SK-N-SH (cell line): ENCODE measurements at regions not wholly inside any gene's neighbourhood (a gene's known extent, or its start where the extent isn't known, plus 50 kb on each side); places are given as distances from the start of the nearest gene placed in this dataset.

Experiments
- CTCF ChIA-PET: fragments of 300-600, 350-600 bp; formaldehyde crosslinking; extraction: SDS; loops from one replicate; lab custom pipeline; 2021; lab: Yijun Ruan, JAX
- POLR2A ChIA-PET: fragments of 350-600 bp; sonication (Branson Sonifier 250); formaldehyde crosslinking; extraction: SDS; loops from one replicate; lab custom pipeline; 2020; ENCODE audit warnings: antibody characterized with exemption, inconsistent platforms; lab: Yijun Ruan, JAX
- DNase-seq: peaks from one replicate; pipeline ENCODE4 v3.0.0; 2012
- H2AFZ ChIP-seq: fragments of 200-600 bp; sonication (generic); 2 replicates; pipeline ENCODE4 v1.8.1; 2016; ENCODE audit warnings: antibody characterized with exemption, mild to moderate bottlenecking, low read depth
- H3F3A ChIP-seq: fragments of 200-600 bp; sonication (generic); replicated peaks from 2 replicates; pipeline ENCODE3; 2016; ENCODE audit warnings: antibody characterized with exemption, mild to moderate bottlenecking; ENCODE audit not compliant: insufficient read depth
- H3K27ac ChIP-seq, 2 experiments: fragments of 200-500 bp in 1 of 2; fragments of 200-600 bp in 1 of 2; sonication (Bioruptor generic) in 1 of 2; sonication (generic), shearing (Covaris generic) in 1 of 2; 2 replicates each; pipeline versions ENCODE4 v1.5.1 to v1.6.1; 2014 to 2016; ENCODE audit warnings: low read depth in 2 of 2, inconsistent platforms in 1 of 2, low read length in 1 of 2, mild to moderate bottlenecking in 1 of 2, mixed read lengths in 1 of 2
- H3K27me3 ChIP-seq: fragments of 200-600 bp; sonication (generic), shearing (Covaris generic); 2 replicates; pipeline ENCODE4 v1.6.1; 2016; ENCODE audit warnings: mixed run types; ENCODE audit not compliant: insufficient read depth
- H3K36me3 ChIP-seq, 2 experiments: fragments of 200-500 bp in 1 of 2; fragments of 200-600 bp in 1 of 2; sonication (Bioruptor generic) in 1 of 2; sonication (generic) in 1 of 2; replicated peaks in 1 of 2; 2 replicates each; pipeline versions ENCODE3 to v1.5.1; 2014 to 2016; ENCODE audit warnings: low read length in 1 of 2, mild to moderate bottlenecking in 1 of 2; ENCODE audit not compliant: insufficient read depth in 2 of 2, control insufficient read depth in 1 of 2
- H3K4me1 ChIP-seq, 2 experiments: fragments of 200-500 bp in 1 of 2; fragments of 200-600 bp in 1 of 2; sonication (Bioruptor generic) in 1 of 2; sonication (generic), shearing (Covaris generic) in 1 of 2; 2 replicates each; pipeline versions ENCODE4 v1.5.1 to v1.6.1; 2014 to 2016; ENCODE audit warnings: low read depth in 1 of 2, low read length in 1 of 2, mixed run types in 1 of 2; ENCODE audit not compliant: insufficient read depth in 2 of 2, control insufficient read depth in 1 of 2
- H3K4me2 ChIP-seq: fragments of 200-600 bp; sonication (generic), shearing (Covaris generic); 2 replicates; pipeline ENCODE4 v1.6.1; 2017; ENCODE audit warnings: mixed run types
- H3K4me3 ChIP-seq, 2 experiments: fragments of 200-500 bp in 1 of 2; fragments of 200-600 bp in 1 of 2; sonication (Bioruptor generic) in 1 of 2; sonication (generic), shearing (Covaris generic) in 1 of 2; 2 replicates each; pipeline versions ENCODE4 v1.5.1 to v1.8.1; 2014 to 2016; ENCODE audit warnings: low read depth in 2 of 2, inconsistent platforms in 1 of 2, low read length in 1 of 2, mild to moderate bottlenecking in 1 of 2, mixed read lengths in 1 of 2, moderate library complexity in 1 of 2
- H3K79me2 ChIP-seq: fragments of 200-600 bp; sonication (generic); 2 replicates; pipeline ENCODE4 v1.8.1; 2017; ENCODE audit warnings: mild to moderate bottlenecking; ENCODE audit not compliant: insufficient read depth
- H3K9ac ChIP-seq: fragments of 200-600 bp; sonication (generic); 2 replicates; pipeline ENCODE4 v1.6.1; 2017; ENCODE audit warnings: mixed run types
- H3K9me2 ChIP-seq: fragments of 200-600 bp; sonication (generic); 2 replicates; pipeline ENCODE4 v1.6.1; 2017; ENCODE audit warnings: mixed run types
- H3K9me3 ChIP-seq: fragments of 200-600 bp; sonication (generic); 2 replicates; pipeline ENCODE4 v1.6.1; 2017; ENCODE audit warnings: mixed run types, mild to moderate bottlenecking, moderate library complexity
- H4K20me1 ChIP-seq: fragments of 200-600 bp; sonication (generic); 2 replicates; pipeline ENCODE4 v1.6.1; 2017; ENCODE audit warnings: mild to moderate bottlenecking, mixed run types; ENCODE audit not compliant: insufficient read depth
- CTCF ChIP-seq: fragments of 200-600 bp; sonication (generic); IDR thresholded peaks from 2 replicates; pipeline ENCODE4 v1.6.1; 2017; ENCODE audit warnings: antibody characterized with exemption, mild to moderate bottlenecking, moderate library complexity
- EP300 ChIP-seq, 2 experiments: IDR thresholded peaks; 2 replicates each; pipeline versions ENCODE4 v1.4.0 to v1.6.1; 2012; ENCODE audit warnings: borderline replicate concordance in 1 of 2, low read depth in 1 of 2, low read length in 1 of 2
- EZH2phosphoT487 ChIP-seq: fragments of 200-600 bp; sonication (generic); IDR thresholded peaks from 2 replicates; pipeline ENCODE4 v1.6.1; 2017; ENCODE audit warnings: low read depth, mixed run types, mild to moderate bottlenecking, antibody characterized with exemption, moderate library complexity, borderline replicate concordance
- FOXM1 ChIP-seq: IDR thresholded peaks from 2 replicates; pipeline ENCODE4 v1.4.0; 2012; ENCODE audit warnings: low read depth, mild to moderate bottlenecking
- MAX ChIP-seq: IDR thresholded peaks from 2 replicates; pipeline ENCODE4 v1.4.0; 2012; ENCODE audit warnings: low read depth
- MEF2A ChIP-seq: IDR thresholded peaks from 2 replicates; pipeline ENCODE4 v1.4.0; 2012; ENCODE audit warnings: low read depth, borderline replicate concordance
- NRF1 ChIP-seq: IDR thresholded peaks from 2 replicates; pipeline ENCODE4 v1.6.1; 2012; ENCODE audit warnings: low read depth, mild to moderate bottlenecking, low read length
- RCOR1 ChIP-seq: fragments of 150-350 bp; IDR thresholded peaks from 2 replicates; pipeline ENCODE4 v1.6.1; 2017; ENCODE audit warnings: antibody characterized with exemption, low read length
- SMC3 ChIP-seq: IDR thresholded peaks from 2 replicates; pipeline ENCODE4 v1.6.1; 2012; ENCODE audit warnings: low read depth, low read length, improper control_type of control experiment
- TEAD4 ChIP-seq: IDR thresholded peaks from 2 replicates; pipeline ENCODE4 v1.4.0; 2012; ENCODE audit warnings: mild to moderate bottlenecking, borderline replicate concordance; ENCODE audit not compliant: insufficient read depth
- USF1 ChIP-seq: IDR thresholded peaks from 2 replicates; pipeline ENCODE4 v1.4.0; 2012; ENCODE audit warnings: low read depth, borderline replicate concordance
- WGBS: methylation state at CpG from one replicate; pipeline ENCODE4 v1.1.6; 2017; ENCODE audit warnings: low lambda C conversion rate; 5-methylcytosine and 5-hydroxymethylcytosine counted together
- TF ChIP-seq, protein P1 (sequence below): IDR thresholded peaks from 2 replicates; pipeline ENCODE4 v1.4.0; 2012; ENCODE audit warnings: low read depth, borderline replicate concordance

GRCh38 chr2:13466076-13466475 is 749.3 kb downstream of the TRIB2 start:
- Histone ChIP-seq H3K9me3 (no peaks in the 10 kb centered on the region), H3K27ac (no peak overlapping the region), H3K4me1 (no peaks in the 10 kb centered on the region), H3K79me2 (no peaks in the 10 kb centered on the region), H3K27me3 (no peaks in the 10 kb centered on the region), H3K9ac (no peak overlapping the region), H3F3A (no peaks in the 10 kb centered on the region), H3K9me2 (no peaks in the 10 kb centered on the region), H4K20me1 (no peaks in the 10 kb centered on the region), H3K4me2 (no peak overlapping the region)
- 8% methylated on average over 2 of the region's 2 CpGs for WGBS
- CTCF ChIA-PET, result interaction anchor here (0.9 to 1.1 kb wide), 2 partner anchors 11 to 23 kb away, joined by 4 read pairs; no protein-coding TSS in a partner anchor
- POLR2A ChIA-PET, result no interaction called here
- TF ChIP-seq MAX (no peak), EP300 (IDR thresholded peaks at IDR 0.05; ENCODE audit: borderline replicate concordance in 1 of 2, low read depth in 1 of 2, low read length in 1 of 2) (no peak), TEAD4 (no peak), USF1 (no peak), NRF1 (no peak), EZH2phosphoT487 (no peak), MEF2A (no peak), FOXM1 (no peak)
- TF ChIP-seq, protein P1, sequence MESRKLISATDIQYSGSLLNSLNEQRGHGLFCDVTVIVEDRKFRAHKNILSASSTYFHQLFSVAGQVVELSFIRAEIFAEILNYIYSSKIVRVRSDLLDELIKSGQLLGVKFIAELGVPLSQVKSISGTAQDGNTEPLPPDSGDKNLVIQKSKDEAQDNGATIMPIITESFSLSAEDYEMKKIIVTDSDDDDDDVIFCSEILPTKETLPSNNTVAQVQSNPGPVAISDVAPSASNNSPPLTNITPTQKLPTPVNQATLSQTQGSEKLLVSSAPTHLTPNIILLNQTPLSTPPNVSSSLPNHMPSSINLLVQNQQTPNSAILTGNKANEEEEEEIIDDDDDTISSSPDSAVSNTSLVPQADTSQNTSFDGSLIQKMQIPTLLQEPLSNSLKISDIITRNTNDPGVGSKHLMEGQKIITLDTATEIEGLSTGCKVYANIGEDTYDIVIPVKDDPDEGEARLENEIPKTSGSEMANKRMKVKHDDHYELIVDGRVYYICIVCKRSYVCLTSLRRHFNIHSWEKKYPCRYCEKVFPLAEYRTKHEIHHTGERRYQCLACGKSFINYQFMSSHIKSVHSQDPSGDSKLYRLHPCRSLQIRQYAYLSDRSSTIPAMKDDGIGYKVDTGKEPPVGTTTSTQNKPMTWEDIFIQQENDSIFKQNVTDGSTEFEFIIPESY, result no peak
- TF ChIP-seq, all 33 proteins: peak for 0
- no peak for DNase-seq
- Histone ChIP-seq H2AFZ (no peak overlapping the region), H3K36me3 (no peaks in the 10 kb centered on the region), H3K4me3 (no peak overlapping the region)

DNA sequence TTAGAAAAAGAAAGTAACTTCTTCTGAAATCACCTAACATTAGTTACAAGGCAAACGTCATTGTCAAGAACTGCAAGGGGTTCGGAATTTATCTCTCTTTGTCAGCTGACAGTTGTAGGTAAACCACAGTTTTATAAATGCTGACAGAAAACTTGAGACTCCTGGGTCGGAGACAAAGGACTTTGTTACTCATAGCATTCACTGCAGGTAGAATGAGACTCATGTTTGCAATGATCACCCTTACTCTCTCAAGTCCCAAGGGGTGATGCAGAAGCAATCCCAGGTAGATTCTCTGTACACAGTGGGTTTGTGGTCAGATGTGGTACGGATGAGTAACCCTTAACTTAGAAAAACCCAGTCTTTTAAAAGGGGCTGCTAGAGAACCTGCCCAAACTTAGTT is 757.8 kb downstream of the TRIB2 start:
- no peaks in the 10 kb centered on the region for H4K20me1 ChIP-seq
- no peaks in the 10 kb centered on the region for H3K27me3 ChIP-seq
- no peak overlapping the region for H3K9ac ChIP-seq
- H2AFZ ChIP-seq, result no peak overlapping the region
- CTCF ChIA-PET, result interaction anchor here (1.2 kb wide), 1 partner anchor 34 kb away, joined by 3 read pairs; no protein-coding TSS in a partner anchor
- no peaks in the 10 kb centered on the region for H3K9me2 ChIP-seq
- POLR2A ChIA-PET, result no interaction called here
- no peaks in the 10 kb centered on the region for H3F3A ChIP-seq
- H3K4me2 ChIP-seq, result no peak overlapping the region
- no peak overlapping the region for H3K4me3 ChIP-seq
- H3K27ac ChIP-seq, result no peak overlapping the region
- H3K79me2 ChIP-seq, result no peaks in the 10 kb centered on the region
- 16% methylated on average over 4 of the region's 4 CpGs for WGBS
- H3K9me3 ChIP-seq, result no peaks in the 10 kb centered on the region
- no peak for TF ChIP-seq SMC3
- TF ChIP-seq CTCF, result no peak
- TF ChIP-seq MEF2A, result no peak
- no peak for TF ChIP-seq RCOR1
- no peak for TF ChIP-seq FOXM1
- TF ChIP-seq NRF1, result no peak
- no peaks in the 10 kb centered on the region; a peak in 1 of 4 replicates for H3K4me1 ChIP-seq
- no peak for DNase-seq
- no peaks in the 10 kb centered on the region for H3K36me3 ChIP-seq
